ENCODE measurements at regions not wholly inside any gene's neighbourhood (a gene's known extent, or its start where the extent isn't known, plus 50 kb on each side); places are given as distances from the start of the nearest gene placed in this dataset.

GRCh38 chr10:65133652-65134051, 1612.5 kb downstream of the REEP3 start:
- H3K4me3 Mint-ChIP-seq: no peak overlapping the region
- no peak overlapping the region for H3K27ac Mint-ChIP-seq
- Histone ChIP-seq H3K27ac (ENCODE audit: low read length) (no peak overlapping the region), H3K27me3 (ENCODE audit: control insufficient read depth, insufficient read depth, low read length) (no peaks in the 10 kb centered on the region), H3K9me3 (ENCODE audit: control insufficient read depth, insufficient read depth, low read length) (peaks cover 4% of the 10 kb centered on the region), H3K4me3 (ENCODE audit: low read length) (no peak overlapping the region), H3K4me1 (ENCODE audit: control insufficient read depth, insufficient read depth, low read length) (no peaks in the 10 kb centered on the region), H3K36me3 (ENCODE audit: control insufficient read depth, insufficient read depth, low read length) (no peaks in the 10 kb centered on the region)
- no peaks in the 10 kb centered on the region for H3K27me3 Mint-ChIP-seq (ENCODE audit: low read depth in 2 of 2)
- no peaks in the 10 kb centered on the region for H3K36me3 Mint-ChIP-seq
- no peak for TF ChIP-seq CTCF (IDR thresholded peaks at IDR 0.05)
- no peaks in the 10 kb centered on the region for H3K4me1 Mint-ChIP-seq
- ATAC-seq (no peak), DNase-seq (no peak)
- intact Hi-C loops (cut with micrococcal nuclease): no loop called here
- peaks cover 0 to 5% of the 10 kb centered on the region in 2 donors for H3K9me3 Mint-ChIP-seq
- WGBS (ENCODE audit: insufficient coverage): 98% methylated on average over 5 of the region's 5 CpGs

GRCh38 chr10:65135508-65135907, 1614.3 kb downstream of the REEP3 start:
- Mint-ChIP-seq H3K4me1 (no peaks in the 10 kb centered on the region), H3K27ac (no peak overlapping the region), H3K36me3 (no peaks in the 10 kb centered on the region), H3K9me3 (peaks cover 0 to 6% of the 10 kb centered on the region in 2 donors), H3K27me3 (ENCODE audit: low read depth in 2 of 2) (no peaks in the 10 kb centered on the region), H3K4me3 (no peak overlapping the region)
- TF ChIP-seq CTCF (IDR thresholded peaks at IDR 0.05): no peak
- Histone ChIP-seq H3K36me3 (ENCODE audit: control insufficient read depth, insufficient read depth, low read length) (no peaks in the 10 kb centered on the region), H3K27me3 (ENCODE audit: control insufficient read depth, insufficient read depth, low read length) (no peaks in the 10 kb centered on the region), H3K9me3 (ENCODE audit: control insufficient read depth, insufficient read depth, low read length) (peaks cover 4% of the 10 kb centered on the region), H3K27ac (ENCODE audit: low read length) (no peak overlapping the region), H3K4me1 (ENCODE audit: control insufficient read depth, insufficient read depth, low read length) (no peaks in the 10 kb centered on the region), H3K4me3 (ENCODE audit: low read length) (no peak overlapping the region)
- DNase-seq: no peak
- WGBS (ENCODE audit: insufficient coverage): 86% methylated on average over 1 of the region's 1 CpG
- ATAC-seq: no peak
- intact Hi-C loops (cut with micrococcal nuclease): no loop called here

GRCh38 chr10:65142641-65143435, 1621.6 kb downstream of the REEP3 start:
- WGBS (ENCODE audit: insufficient coverage): no CpG with 5 or more reads among the region's 2 CpGs
- Histone ChIP-seq H3K4me3 (ENCODE audit: low read length) (no peak overlapping the region), H3K27ac (ENCODE audit: low read length) (no peak overlapping the region), H3K9me3 (ENCODE audit: control insufficient read depth, insufficient read depth, low read length) (no peaks in the 10 kb centered on the region), H3K36me3 (ENCODE audit: control insufficient read depth, insufficient read depth, low read length) (no peaks in the 10 kb centered on the region), H3K27me3 (ENCODE audit: control insufficient read depth, insufficient read depth, low read length) (no peaks in the 10 kb centered on the region), H3K4me1 (ENCODE audit: control insufficient read depth, insufficient read depth, low read length) (no peaks in the 10 kb centered on the region)
- intact Hi-C loops (cut with micrococcal nuclease): no loop called here
- Mint-ChIP-seq H3K36me3 (no peaks in the 10 kb centered on the region), H3K4me3 (no peak overlapping the region), H3K27me3 (ENCODE audit: low read depth in 2 of 2) (no peaks in the 10 kb centered on the region), H3K27ac (no peak overlapping the region), H3K9me3 (peaks cover 4 to 8% of the 10 kb centered on the region in 2 donors), H3K4me1 (no peaks in the 10 kb centered on the region)
- TF ChIP-seq CTCF (IDR thresholded peaks at IDR 0.05): no peak
- ATAC-seq: no peak
- DNase-seq: no peak

- ATAC-seq (no peak), DNase-seq (no peak)
- Histone ChIP-seq H3K36me3 (ENCODE audit: control insufficient read depth, insufficient read depth, low read length) (no peaks in the 10 kb centered on the region), H3K27me3 (ENCODE audit: control insufficient read depth, insufficient read depth, low read length) (no peaks in the 10 kb centered on the region), H3K4me1 (ENCODE audit: control insufficient read depth, insufficient read depth, low read length) (no peaks in the 10 kb centered on the region), H3K9me3 (ENCODE audit: control insufficient read depth, insufficient read depth, low read length) (no peaks in the 10 kb centered on the region), H3K27ac (ENCODE audit: low read length) (no peak overlapping the region), H3K4me3 (ENCODE audit: low read length) (no peak overlapping the region)
- no peak for TF ChIP-seq CTCF (IDR thresholded peaks at IDR 0.05)
- Mint-ChIP-seq H3K27ac (no peak overlapping the region), H3K4me3 (no peak overlapping the region), H3K4me1 (no peaks in the 10 kb centered on the region), H3K9me3 (peaks cover 4 to 9% of the 10 kb centered on the region in 2 donors), H3K27me3 (ENCODE audit: low read depth in 2 of 2) (no peaks in the 10 kb centered on the region), H3K36me3 (no peaks in the 10 kb centered on the region)
- intact Hi-C loops (cut with micrococcal nuclease): no loop called here
- 65% methylated on average over 2 of the region's 4 CpGs for WGBS (ENCODE audit: insufficient coverage)
These were observed 1622.5 kb downstream of the REEP3 start for GRCh38 chr10:65143723-65144122.

Data from natural killer cell (primary cell).